ENCODE measurements at regions not wholly inside any gene's neighbourhood (a gene's known extent, or its start where the extent isn't known, plus 50 kb on each side); places are given as distances from the start of the nearest gene placed in this dataset.

DNA sequence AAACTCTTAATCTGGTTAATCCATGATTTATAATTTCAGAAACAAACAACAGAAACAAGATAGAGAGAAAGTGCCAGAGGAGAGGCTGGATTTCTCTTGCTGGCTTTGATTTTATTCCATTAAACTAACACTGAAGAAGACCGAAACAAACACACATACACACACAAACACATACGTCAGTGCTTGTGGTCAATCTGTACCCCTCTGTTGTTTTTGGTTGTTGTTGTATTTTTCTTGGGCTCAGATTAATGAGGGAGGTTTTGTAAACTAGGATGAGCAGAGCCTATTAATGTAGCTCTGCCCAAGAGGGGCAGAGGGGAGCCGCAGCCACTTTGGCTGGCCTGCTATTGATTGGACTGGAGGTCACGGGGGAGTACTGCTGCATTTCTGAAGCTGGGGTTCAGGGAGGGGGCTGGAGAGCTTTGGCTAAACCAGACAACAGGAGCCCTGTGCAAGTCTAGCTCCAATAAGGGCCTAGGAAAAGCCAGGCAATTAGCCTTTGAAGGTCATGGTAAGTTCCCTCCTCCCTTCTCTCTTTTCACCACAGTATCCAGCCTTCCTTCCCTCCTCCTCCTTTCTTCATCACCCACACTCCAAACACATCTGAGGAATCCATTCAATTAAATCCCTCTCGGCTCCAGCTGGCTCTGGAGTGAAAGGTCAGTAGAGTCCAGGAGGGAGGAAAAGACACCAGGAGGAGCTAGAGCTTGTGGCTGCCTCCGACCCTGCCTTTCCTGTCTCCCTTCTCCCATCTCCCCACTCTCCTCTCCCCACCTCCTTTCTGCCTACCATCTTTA is 344.1 kb upstream of the LMO3 start:
- H3K9ac ChIP-seq (ENCODE audit: insufficient read depth in 1 of 2, low read depth in 2 of 2, low read length in 2 of 2) = no peak overlapping the region
- no peak for DNase-seq (ENCODE audit: extremely low read depth in 1 of 4, low spot score in 3 of 4)
- no peak for TF ChIP-seq FOXK1 (CRISPR knock-in tag; IDR thresholded peaks at IDR 0.05; ENCODE audit: borderline replicate concordance)
- TF ChIP-seq NBN (IDR thresholded peaks at IDR 0.05; ENCODE audit: low read depth) = no peak
- no peak for TF ChIP-seq HEY1 (CRISPR knock-in tag; IDR thresholded peaks at IDR 0.05; ENCODE audit: borderline replicate concordance)
- TF ChIP-seq, protein P1, sequence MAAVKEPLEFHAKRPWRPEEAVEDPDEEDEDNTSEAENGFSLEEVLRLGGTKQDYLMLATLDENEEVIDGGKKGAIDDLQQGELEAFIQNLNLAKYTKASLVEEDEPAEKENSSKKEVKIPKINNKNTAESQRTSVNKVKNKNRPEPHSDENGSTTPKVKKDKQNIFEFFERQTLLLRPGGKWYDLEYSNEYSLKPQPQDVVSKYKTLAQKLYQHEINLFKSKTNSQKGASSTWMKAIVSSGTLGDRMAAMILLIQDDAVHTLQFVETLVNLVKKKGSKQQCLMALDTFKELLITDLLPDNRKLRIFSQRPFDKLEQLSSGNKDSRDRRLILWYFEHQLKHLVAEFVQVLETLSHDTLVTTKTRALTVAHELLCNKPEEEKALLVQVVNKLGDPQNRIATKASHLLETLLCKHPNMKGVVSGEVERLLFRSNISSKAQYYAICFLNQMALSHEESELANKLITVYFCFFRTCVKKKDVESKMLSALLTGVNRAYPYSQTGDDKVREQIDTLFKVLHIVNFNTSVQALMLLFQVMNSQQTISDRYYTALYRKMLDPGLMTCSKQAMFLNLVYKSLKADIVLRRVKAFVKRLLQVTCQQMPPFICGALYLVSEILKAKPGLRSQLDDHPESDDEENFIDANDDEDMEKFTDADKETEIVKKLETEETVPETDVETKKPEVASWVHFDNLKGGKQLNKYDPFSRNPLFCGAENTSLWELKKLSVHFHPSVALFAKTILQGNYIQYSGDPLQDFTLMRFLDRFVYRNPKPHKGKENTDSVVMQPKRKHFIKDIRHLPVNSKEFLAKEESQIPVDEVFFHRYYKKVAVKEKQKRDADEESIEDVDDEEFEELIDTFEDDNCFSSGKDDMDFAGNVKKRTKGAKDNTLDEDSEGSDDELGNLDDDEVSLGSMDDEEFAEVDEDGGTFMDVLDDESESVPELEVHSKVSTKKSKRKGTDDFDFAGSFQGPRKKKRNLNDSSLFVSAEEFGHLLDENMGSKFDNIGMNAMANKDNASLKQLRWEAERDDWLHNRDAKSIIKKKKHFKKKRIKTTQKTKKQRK (IDR thresholded peaks at IDR 0.05; ENCODE audit: borderline replicate concordance, low read depth, low read length) = no peak
- TF ChIP-seq ZSCAN32 (CRISPR knock-in tag; IDR thresholded peaks at IDR 0.05) = no peak
- TF ChIP-seq GATAD2A (IDR thresholded peaks at IDR 0.05) = no peak
- TF ChIP-seq PURB (CRISPR knock-in tag; IDR thresholded peaks at IDR 0.05; ENCODE audit: low read depth) = no peak
- TF ChIP-seq, protein P2, sequence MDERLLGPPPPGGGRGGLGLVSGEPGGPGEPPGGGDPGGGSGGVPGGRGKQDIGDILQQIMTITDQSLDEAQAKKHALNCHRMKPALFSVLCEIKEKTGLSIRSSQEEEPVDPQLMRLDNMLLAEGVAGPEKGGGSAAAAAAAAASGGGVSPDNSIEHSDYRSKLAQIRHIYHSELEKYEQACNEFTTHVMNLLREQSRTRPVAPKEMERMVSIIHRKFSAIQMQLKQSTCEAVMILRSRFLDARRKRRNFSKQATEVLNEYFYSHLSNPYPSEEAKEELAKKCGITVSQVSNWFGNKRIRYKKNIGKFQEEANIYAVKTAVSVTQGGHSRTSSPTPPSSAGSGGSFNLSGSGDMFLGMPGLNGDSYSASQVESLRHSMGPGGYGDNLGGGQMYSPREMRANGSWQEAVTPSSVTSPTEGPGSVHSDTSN (CRISPR knock-in tag; IDR thresholded peaks at IDR 0.05; ENCODE audit: low read depth) = no peak
- TF ChIP-seq, protein P2 (tag; conservative IDR thresholded peaks at IDR 0.05; ENCODE audit: low read depth) = no peak
- TF ChIP-seq, protein P3, sequence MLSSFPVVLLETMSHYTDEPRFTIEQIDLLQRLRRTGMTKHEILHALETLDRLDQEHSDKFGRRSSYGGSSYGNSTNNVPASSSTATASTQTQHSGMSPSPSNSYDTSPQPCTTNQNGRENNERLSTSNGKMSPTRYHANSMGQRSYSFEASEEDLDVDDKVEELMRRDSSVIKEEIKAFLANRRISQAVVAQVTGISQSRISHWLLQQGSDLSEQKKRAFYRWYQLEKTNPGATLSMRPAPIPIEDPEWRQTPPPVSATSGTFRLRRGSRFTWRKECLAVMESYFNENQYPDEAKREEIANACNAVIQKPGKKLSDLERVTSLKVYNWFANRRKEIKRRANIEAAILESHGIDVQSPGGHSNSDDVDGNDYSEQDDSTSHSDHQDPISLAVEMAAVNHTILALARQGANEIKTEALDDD (IDR thresholded peaks at IDR 0.05) = no peak
- TF ChIP-seq SMARCA5 (IDR thresholded peaks at IDR 0.05) = no peak
- TF ChIP-seq, protein P4, sequence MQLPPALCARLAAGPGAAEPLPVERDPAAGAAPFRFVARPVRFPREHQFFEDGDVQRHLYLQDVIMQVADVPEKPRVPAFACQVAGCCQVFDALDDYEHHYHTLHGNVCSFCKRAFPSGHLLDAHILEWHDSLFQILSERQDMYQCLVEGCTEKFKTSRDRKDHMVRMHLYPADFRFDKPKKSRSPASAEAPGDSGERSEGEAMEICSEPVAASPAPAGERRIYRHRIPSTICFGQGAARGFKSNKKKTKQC (CRISPR knock-in tag; IDR thresholded peaks at IDR 0.05) = no peak
- TF ChIP-seq ZEB2 (IDR thresholded peaks at IDR 0.05) = no peak
- TF ChIP-seq RB1 (IDR thresholded peaks at IDR 0.05; ENCODE audit: low read depth) = no peak
- no peak for TF ChIP-seq ZNF583 (CRISPR knock-in tag; IDR thresholded peaks at IDR 0.05)
- TF ChIP-seq ZC3H8 (IDR thresholded peaks at IDR 0.05) = no peak
- ATAC-seq = no peak
- no peaks in the 10 kb centered on the region for H3K79me2 ChIP-seq (ENCODE audit: control insufficient read depth, insufficient read depth, low read length)
- BruUV-seq (replicated peaks) = no TSS peak
- no peaks in the 10 kb centered on the region for H3K9me3 ChIP-seq (replicated peaks; ENCODE audit: control insufficient read depth, insufficient read depth, low read depth, low read length)
- no peaks in the 10 kb centered on the region for H3K4me1 ChIP-seq (replicated peaks in 1 of 2; ENCODE audit: control insufficient read depth in 2 of 2, insufficient read depth in 2 of 2, low read length in 2 of 2)
- H4K20me1 ChIP-seq (replicated peaks; ENCODE audit: control insufficient read depth, insufficient read depth, low read length) = no peaks in the 10 kb centered on the region
- no peak overlapping the region for H2AFZ ChIP-seq (ENCODE audit: low read depth, low read length)
- in situ Hi-C loops (cut with MboI) (no loop called here), intact Hi-C loops (cut with micrococcal nuclease) (no loop called here)
- no peak for FAIRE-seq
- POLR2A ChIA-PET = no interaction called here
- no peak overlapping the region for H3K4me2 ChIP-seq (ENCODE audit: insufficient read depth, low read length)
- no peaks in the 10 kb centered on the region for H3K36me3 ChIP-seq (ENCODE audit: control insufficient read depth, insufficient read depth, low read length)
- H3K27me3 ChIP-seq (ENCODE audit: control insufficient read depth in 2 of 2, insufficient read depth in 2 of 2, low read length in 2 of 2) = no peaks in the 10 kb centered on the region
- no peak overlapping the region for H3K27ac ChIP-seq (ENCODE audit: extremely low read depth, low read depth, low read length)
- WGBS (ENCODE audit: insufficient coverage, low coverage, missing lambda C conversion rate) = 0% methylated on average over 5 of the region's 6 CpGs
- H3K4me3 ChIP-seq = no peak overlapping the region
- CTCF ChIA-PET (ENCODE audit: low intra/inter-chr PET ratio) = no interaction called here
- H3K9me1 ChIP-seq (ENCODE audit: control insufficient read depth, insufficient read depth, low read length) = no peaks in the 10 kb centered on the region

Measured in K562 (cell line).